HCT116 (cell line): ENCODE measurements at regions not wholly inside any gene's neighbourhood (a gene's known extent, or its start where the extent isn't known, plus 50 kb on each side); places are given as distances from the start of the nearest gene placed in this dataset.

Experiments
- ATAC-seq: fragments of 200-7000 bp; cut with Tn5 transposase; 2 replicates; pipeline ENCODE4 v1.9.1; 2020; ENCODE audit warnings: mild to moderate bottlenecking, moderate library complexity
- BruUV-seq: library from RNA; stranded (reverse); fragments of 400-500 nt; replicated peaks from 2 replicates; lab custom pipeline; 2021; lab: Mats Ljungman, UMichigan
- CTCF ChIA-PET: fragments of 300-600 bp; sonication (Branson Sonifier 250); formaldehyde crosslinking; loops from one replicate; lab custom pipeline; 2021; ENCODE audit warnings: antibody characterized with exemption; lab: Charles Lee
- POLR2A ChIA-PET: fragments of 300-600, 350-600 bp; sonication (Branson Sonifier 250); formaldehyde crosslinking; loops from one replicate; lab custom pipeline; 2021; ENCODE audit warnings: antibody characterized with exemption; lab: Charles Lee
- RAD21 ChIA-PET, 2 experiments: fragments of 300-600 bp; sonication (Branson Sonifier 250); formaldehyde crosslinking; loops; one replicate each; lab custom pipeline; 2023; ENCODE audit warnings: low total read pairs in 2 of 2; ENCODE audit not compliant: uncharacterized antibody in 2 of 2, unreplicated experiment in 2 of 2, low non-redundant PET in 1 of 2; lab: Charles Lee
- DNase-seq: peaks from one replicate; pipeline ENCODE4 v3.0.0-alpha.2; 2010; ENCODE audit warnings: low read depth, low spot score
- H2AFZ ChIP-seq: fragments of 200-600 bp; shearing (Covaris generic), sonication (generic); 2 replicates; pipeline ENCODE4 v1.6.1; 2017; ENCODE audit warnings: low read depth, mixed run types, mixed read lengths, antibody characterized with exemption, low read length; ENCODE audit not compliant: poor library complexity, severe bottlenecking
- H3K27ac ChIP-seq: 2 replicates; pipeline ENCODE4 v1.5.1; 2012; ENCODE audit warnings: low read depth, low read length
- H3K27me3 ChIP-seq: fragments of 200-600 bp; sonication (generic); 2 replicates; pipeline ENCODE4 v1.6.1; 2016; ENCODE audit warnings: mixed run types, low read length, mixed read lengths; ENCODE audit not compliant: insufficient read depth
- H3K36me3 ChIP-seq, 2 experiments: fragments of 200-500 bp in 1 of 2; fragments of 200-600 bp in 1 of 2; sonication (Bioruptor generic) in 1 of 2; sonication (generic) in 1 of 2; 2 replicates each; pipeline versions ENCODE4 v1.5.1 to v1.6.1; 2014 to 2016; ENCODE audit warnings: low read length in 2 of 2, inconsistent platforms in 1 of 2, mixed read lengths in 1 of 2, mixed run types in 1 of 2; ENCODE audit not compliant: insufficient read depth in 2 of 2, control insufficient read depth in 1 of 2
- H3K4me1 ChIP-seq, 2 experiments: fragments of 200-600 bp in 1 of 2; sonication (generic) in 1 of 2; 2 replicates each; pipeline versions ENCODE4 v1.5.1 to v1.6.1; 2012 to 2017; ENCODE audit warnings: low read length in 2 of 2, inconsistent platforms in 1 of 2, mild to moderate bottlenecking in 1 of 2, mixed read lengths in 1 of 2, mixed run types in 1 of 2, moderate library complexity in 1 of 2; ENCODE audit not compliant: insufficient read depth in 2 of 2, control insufficient read depth in 1 of 2
- H3K4me2 ChIP-seq: fragments of 200-600 bp; sonication (generic); 2 replicates; pipeline ENCODE4 v1.6.1; 2017; ENCODE audit warnings: mixed run types, low read length, mixed read lengths
- H3K4me3 ChIP-seq, 2 experiments: fragments of 200-600 bp in 1 of 2; sonication (generic) in 1 of 2; replicated peaks in 1 of 2; 2 replicates each; pipeline ENCODE4 v1.5.1; 2011 to 2016; ENCODE audit warnings: low read length in 2 of 2, control low read depth in 1 of 2, low read depth in 1 of 2, mild to moderate bottlenecking in 1 of 2, mixed read lengths in 1 of 2, mixed run types in 1 of 2
- H3K79me2 ChIP-seq: fragments of 200-600 bp; sonication (generic); 2 replicates; pipeline ENCODE4 v1.6.1; 2017; ENCODE audit warnings: mild to moderate bottlenecking, mixed run types, low read length, moderate library complexity, mixed read lengths; ENCODE audit not compliant: insufficient read depth
- H3K9ac ChIP-seq: fragments of 200-600 bp; sonication (generic); 2 replicates; pipeline ENCODE4 v1.6.1; 2016; ENCODE audit warnings: low read length, mixed read lengths
- H3K9me2 ChIP-seq: fragments of 200-600 bp; sonication (generic), shearing (Covaris generic); 2 replicates; pipeline ENCODE4 v1.6.1; 2017; ENCODE audit warnings: mixed run types, mild to moderate bottlenecking, moderate library complexity; ENCODE audit not compliant: insufficient read depth
- H3K9me3 ChIP-seq, 2 experiments: fragments of 200-500 bp in 1 of 2; fragments of 200-600 bp in 1 of 2; sonication (Bioruptor generic) in 1 of 2; sonication (generic) in 1 of 2; 2 replicates each; pipeline ENCODE4 v1.6.1; 2014 to 2017; ENCODE audit warnings: low read length in 2 of 2, mixed read lengths in 2 of 2, inconsistent platforms in 1 of 2, low read depth in 1 of 2, mild to moderate bottlenecking in 1 of 2, mixed run types in 1 of 2, moderate library complexity in 1 of 2; ENCODE audit not compliant: control insufficient read depth in 1 of 2, insufficient read depth in 1 of 2
- H4K20me1 ChIP-seq: fragments of 200-600 bp; sonication (generic), shearing (Covaris generic); 2 replicates; pipeline ENCODE4 v1.6.1; 2017; ENCODE audit warnings: mixed run types, mild to moderate bottlenecking, moderate library complexity; ENCODE audit not compliant: insufficient read depth
- ATF3 ChIP-seq: IDR thresholded peaks from 2 replicates; pipeline ENCODE4 v1.6.1; 2012
- CEBPB ChIP-seq: IDR thresholded peaks from 2 replicates; pipeline ENCODE4 v1.6.1; 2012; ENCODE audit warnings: low read depth
- EGR1 ChIP-seq: IDR thresholded peaks from 2 replicates; pipeline ENCODE4 v1.6.1; 2012; ENCODE audit warnings: low read depth
- ELF1 ChIP-seq: IDR thresholded peaks from 2 replicates; pipeline ENCODE4 v1.6.1; 2012; ENCODE audit warnings: low read depth, borderline replicate concordance
- EZH2 ChIP-seq: fragments of 200-600 bp; sonication (generic); IDR thresholded peaks from 2 replicates; pipeline ENCODE4 v1.6.1; 2017; ENCODE audit warnings: antibody characterized with exemption, mixed run types
- FOSL1 ChIP-seq: IDR thresholded peaks from 2 replicates; pipeline ENCODE4 v1.6.1; 2012; ENCODE audit warnings: low read depth
- JUND ChIP-seq: IDR thresholded peaks from 2 replicates; pipeline ENCODE4 v1.6.1; 2012
- POLR2AphosphoS5 ChIP-seq: IDR thresholded peaks from 2 replicates; pipeline ENCODE4 v1.6.1; 2011; ENCODE audit warnings: mild to moderate bottlenecking, low read depth, low read length, moderate library complexity
- RAD21 ChIP-seq: IDR thresholded peaks from 2 replicates; pipeline ENCODE4 v1.6.1; 2012; ENCODE audit warnings: low read depth, mild to moderate bottlenecking
- REST ChIP-seq: IDR thresholded peaks from 2 replicates; pipeline ENCODE4 v1.6.1; 2012; ENCODE audit warnings: low read depth
- SIN3A ChIP-seq: IDR thresholded peaks from 2 replicates; pipeline ENCODE4 v1.6.1; 2012; ENCODE audit warnings: low read depth
- SRF ChIP-seq: IDR thresholded peaks from 2 replicates; pipeline ENCODE4 v1.6.1; 2012; ENCODE audit warnings: low read depth
- YY1 ChIP-seq: IDR thresholded peaks from 2 replicates; pipeline ENCODE4 v1.6.1; 2011; ENCODE audit warnings: low read length, low read depth, moderate library complexity, mild to moderate bottlenecking; ENCODE audit not compliant: insufficient replicate concordance; ENCODE audit errors: extremely low read depth
- ZBTB33 ChIP-seq: IDR thresholded peaks from 2 replicates; pipeline ENCODE4 v1.6.1; 2011; ENCODE audit warnings: mild to moderate bottlenecking, low read length, moderate library complexity; ENCODE audit not compliant: insufficient replicate concordance; ENCODE audit errors: extremely low read depth
- ZNF274 ChIP-seq: fragments of 200-500 bp; sonication (Bioruptor generic); IDR thresholded peaks from 2 replicates; pipeline ENCODE4 v1.6.1; 2014; ENCODE audit warnings: mild to moderate bottlenecking, low read depth, low read length, inconsistent platforms
- intact Hi-C: fragments of 100-400 bp; cut with micrococcal nuclease; formaldehyde crosslinking; loops from 2 replicates; pipeline ENCODE4 v1.10.0; 2022

GRCh38 chr7:28304290-28304689 lies 108.0 kb upstream of the CREB5 start (continued):
- TF ChIP-seq ZBTB33 (no peak), SRF (no peak), YY1 (no peak), EZH2 (no peak), FOSL1 (no peak), RAD21 (no peak)
- TF ChIP-seq, all 23 proteins: peak for 0

- no peak overlapping the region for H3K4me3 ChIP-seq
- no peaks in the 10 kb centered on the region for H3K4me1 ChIP-seq
- H3K27me3 ChIP-seq: peaks cover 55% of the 10 kb centered on the region
- H3K9ac ChIP-seq: no peak overlapping the region
- H3K9me2 ChIP-seq: no peaks in the 10 kb centered on the region
- no peaks in the 10 kb centered on the region for H3K79me2 ChIP-seq
- no peak for DNase-seq
- no peaks in the 10 kb centered on the region for H3K9me3 ChIP-seq
- H4K20me1 ChIP-seq: no peaks in the 10 kb centered on the region
- H2AFZ ChIP-seq: no peak overlapping the region
- intact Hi-C loops: no loop called here
- CTCF ChIA-PET: interaction anchor here (1.5 kb wide), 1 partner anchor 11 kb away, joined by 7 read pairs; no protein-coding TSS in a partner anchor
- H3K36me3 ChIP-seq: no peaks in the 10 kb centered on the region
- POLR2A ChIA-PET: no interaction called here
- RAD21 ChIA-PET: no interaction called here
- no peak overlapping the region for H3K27ac ChIP-seq
- ATAC-seq: no peak
- no peak overlapping the region for H3K4me2 ChIP-seq
- no TSS peak for BruUV-seq
- TF ChIP-seq POLR2AphosphoS5 (no peak), ZBTB33 (no peak), EZH2 (no peak), RAD21 (no peak), SIN3A (no peak), FOSL1 (no peak), JUND (no peak), SRF (no peak), ATF3 (no peak), EGR1 (no peak), ZNF274 (no peak), CEBPB (no peak), ELF1 (no peak), REST (no peak)
Measured at GRCh38 chr7:28309704-28310459, 102.4 kb upstream of the CREB5 start.
